WTC11 (cell line): ENCODE measurements at regions not wholly inside any gene's neighbourhood (a gene's known extent, or its start where the extent isn't known, plus 50 kb on each side); places are given as distances from the start of the nearest gene placed in this dataset.

Source experiments
- ATAC-seq: fragments of 200-7000 bp; cut with Tn5 transposase; 2 replicates; pipeline ENCODE4 v1.10.0; 2021; ENCODE audit warnings: mild to moderate bottlenecking, moderate library complexity
- CTCF ChIA-PET: fragments of 300-600 bp; sonication (Branson Sonifier 250); formaldehyde crosslinking; loops from one replicate; lab custom pipeline; 2021; ENCODE audit warnings: antibody characterized with exemption; lab: Charles Lee
- POLR2A ChIA-PET: fragments of 350-600 bp; sonication (Branson Sonifier 250); formaldehyde crosslinking; loops from one replicate; lab custom pipeline; 2021; ENCODE audit warnings: antibody characterized with exemption; lab: Charles Lee
- DNase-seq: peaks from one replicate; pipeline ENCODE4 v3.0.0; 2021; ENCODE audit warnings: low spot score
- H3K27ac Mint-ChIP-seq: 2 replicates; pipeline ENCODE4 v1.8.0; 2021; ENCODE audit warnings: mixed read lengths
- H3K27me3 Mint-ChIP-seq: 2 replicates; pipeline ENCODE4 v1.8.0; 2021; ENCODE audit warnings: low read depth, mild to moderate bottlenecking, moderate library complexity, mixed read lengths
- H3K36me3 Mint-ChIP-seq: 2 replicates; pipeline ENCODE4 v1.8.0; 2021; ENCODE audit warnings: mixed read lengths
- H3K4me1 Mint-ChIP-seq: 2 replicates; pipeline ENCODE4 v1.8.0; 2022; ENCODE audit warnings: mixed read lengths
- H3K4me3 Mint-ChIP-seq: 2 replicates; pipeline ENCODE4 v1.8.0; 2021; ENCODE audit warnings: mild to moderate bottlenecking, moderate library complexity, mixed read lengths
- H3K9me3 Mint-ChIP-seq: 2 replicates; pipeline ENCODE4 v1.8.0; 2021; ENCODE audit warnings: mixed read lengths
- FOXJ3 ChIP-seq: sonication (generic); formaldehyde crosslinking; IDR thresholded peaks from 2 replicates; pipeline ENCODE4 v1.9.0; 2021; ENCODE audit warnings: missing genetic modification reagents, mild to moderate bottlenecking, borderline replicate concordance
- FOXK1 ChIP-seq: sonication (generic); formaldehyde crosslinking; IDR thresholded peaks from 2 replicates; pipeline ENCODE4 v1.8.0; 2022; ENCODE audit warnings: mild to moderate bottlenecking, moderate library complexity, missing genetic modification reagents
- FOXP1 ChIP-seq: sonication (generic); formaldehyde crosslinking; IDR thresholded peaks from 2 replicates; pipeline ENCODE4 v1.8.0; 2022; ENCODE audit warnings: missing genetic modification reagents, mild to moderate bottlenecking, moderate library complexity, borderline replicate concordance
- IRF2 ChIP-seq: sonication (generic); formaldehyde crosslinking; IDR thresholded peaks from 2 replicates; pipeline ENCODE4 v1.8.0; 2022; ENCODE audit warnings: low read depth, missing genetic modification reagents, borderline replicate concordance
- NFE2L1 ChIP-seq: sonication (generic); formaldehyde crosslinking; IDR thresholded peaks from 2 replicates; pipeline ENCODE4 v1.8.1; 2023; ENCODE audit warnings: missing genetic modification reagents
- SMAD4 ChIP-seq: sonication (generic); formaldehyde crosslinking; IDR thresholded peaks from 2 replicates; pipeline ENCODE4 v1.8.0; 2022; ENCODE audit warnings: mild to moderate bottlenecking, missing genetic modification reagents
- STAT6 ChIP-seq: sonication (generic); formaldehyde crosslinking; conservative IDR thresholded peaks from 2 replicates; pipeline ENCODE4 v1.8.1; 2023; ENCODE audit warnings: mild to moderate bottlenecking, low read depth, missing genetic modification reagents, moderate library complexity
- ZNF138 ChIP-seq: sonication (generic); formaldehyde crosslinking; conservative IDR thresholded peaks from 2 replicates; pipeline ENCODE4 v1.8.1; 2022; ENCODE audit warnings: mild to moderate bottlenecking, moderate library complexity, missing genetic modification reagents
- ZNF317 ChIP-seq: sonication (generic); formaldehyde crosslinking; IDR thresholded peaks from 2 replicates; pipeline ENCODE4 v1.8.1; 2023; ENCODE audit warnings: low read depth, mild to moderate bottlenecking, moderate library complexity, missing genetic modification reagents, borderline replicate concordance
- ZNF423 ChIP-seq: fragments of 250-450 bp; sonication (Bioruptor Pico); IDR thresholded peaks from 2 replicates; pipeline ENCODE4 v2.1.2; 2022; ENCODE audit warnings: mild to moderate bottlenecking, moderate library complexity
- ZNF671 ChIP-seq: fragments of 250-450 bp; sonication (Bioruptor Pico); IDR thresholded peaks from 2 replicates; pipeline ENCODE4 v1.8.0; 2021; ENCODE audit warnings: mild to moderate bottlenecking
- TF ChIP-seq, protein P1 (sequence below): sonication (generic); formaldehyde crosslinking; IDR thresholded peaks from 2 replicates; pipeline ENCODE4 v1.8.1; 2023; ENCODE audit warnings: mild to moderate bottlenecking, moderate library complexity, missing genetic modification reagents
- TF ChIP-seq, protein P2 (sequence below): fragments of 250-450 bp; sonication (Bioruptor Pico); IDR thresholded peaks from 2 replicates; pipeline ENCODE4 v1.8.0; 2021; ENCODE audit warnings: mild to moderate bottlenecking
- TF ChIP-seq, protein P3 (sequence below): fragments of 250-450 bp; sonication (Bioruptor Pico); IDR thresholded peaks from 2 replicates; pipeline ENCODE4 v1.9.0; 2021; ENCODE audit warnings: mild to moderate bottlenecking
- TF ChIP-seq, protein P4 (sequence below): fragments of 250-450 bp; sonication (Bioruptor Pico); IDR thresholded peaks from 2 replicates; pipeline ENCODE4 v1.9.0; 2021; ENCODE audit warnings: mild to moderate bottlenecking, borderline replicate concordance

DNA sequence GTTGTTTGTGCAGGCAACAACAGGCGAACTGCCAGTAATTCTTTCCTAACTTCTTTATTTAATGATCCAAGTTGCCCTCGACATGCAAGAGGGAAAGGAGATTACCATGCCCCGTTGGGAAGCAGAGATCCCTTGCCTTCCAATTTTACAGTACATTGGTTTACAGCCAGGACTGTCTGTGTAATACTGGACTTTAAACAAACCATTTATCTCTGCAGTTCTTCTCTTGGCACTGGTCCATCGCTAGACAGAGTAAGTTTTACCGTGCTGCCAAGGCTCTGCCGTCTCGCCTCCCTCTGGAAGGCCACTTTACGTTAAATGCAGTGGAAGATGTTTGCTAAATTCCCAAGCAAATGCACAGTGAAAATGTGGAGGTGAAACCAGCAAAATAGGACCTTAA lies 660.3 kb upstream of the PRKX start:
- TF ChIP-seq STAT6 (CRISPR knock-in tag) (no peak), ZNF317 (CRISPR knock-in tag) (0 out of 2 replicates have a peak, but pooled peaks have one; percentile 28)
- TF ChIP-seq, all 79 proteins: peak for 1
- H3K27ac Mint-ChIP-seq: no peak overlapping the region
- no peaks in the 10 kb centered on the region for H3K27me3 Mint-ChIP-seq
- H3K4me1 Mint-ChIP-seq: peaks cover 2% of the 10 kb centered on the region
- no peak for ATAC-seq
- POLR2A ChIA-PET: no interaction called here
- no peak for DNase-seq
- peaks cover 9% of the 10 kb centered on the region for H3K36me3 Mint-ChIP-seq
- peaks cover 16% of the 10 kb centered on the region for H3K9me3 Mint-ChIP-seq
- CTCF ChIA-PET: no interaction called here
- H3K4me3 Mint-ChIP-seq: no peak overlapping the region

GRCh38 chrX:4358577-4358976 lies 645.1 kb upstream of the PRKX start:
- Mint-ChIP-seq H3K36me3 (no peaks in the 10 kb centered on the region), H3K27ac (no peak overlapping the region), H3K4me3 (no peak overlapping the region), H3K4me1 (peaks cover 6% of the 10 kb centered on the region; the same call in 1 of the 2 replicates), H3K9me3 (no peaks in the 10 kb centered on the region), H3K27me3 (no peaks in the 10 kb centered on the region)
- TF ChIP-seq ZNF423 (CRISPR knock-in tag): no peak
- no peak for TF ChIP-seq SMAD4 (CRISPR knock-in tag)
- ATAC-seq: no peak
- ChIA-PET CTCF (no interaction called here), POLR2A (no interaction called here)
- DNase-seq: no peak

DNA sequence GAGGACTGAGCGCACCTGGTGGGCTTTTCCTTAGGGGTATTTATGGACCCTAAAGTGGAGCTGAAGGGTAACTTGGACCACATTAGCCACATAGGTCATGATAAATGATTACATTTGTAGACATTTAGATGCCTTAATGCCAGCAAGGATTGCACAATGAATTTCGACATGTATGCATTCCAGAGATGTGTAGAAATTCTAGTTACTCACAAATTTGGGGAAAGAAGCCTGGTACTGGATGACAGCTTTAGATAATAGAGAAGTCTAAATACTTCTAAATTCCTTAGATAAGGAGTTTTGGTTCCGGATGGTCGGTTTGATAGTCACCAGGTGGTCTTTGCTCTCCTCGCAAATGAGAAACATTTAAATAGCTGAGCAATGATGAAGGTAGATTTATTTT lies 609.5 kb upstream of the PRKX start:
- Mint-ChIP-seq H3K9me3 (peaks cover 8% of the 10 kb centered on the region; the same call in 1 of the 2 replicates), H3K36me3 (peaks cover 4% of the 10 kb centered on the region), H3K4me1 (peaks cover 19% of the 10 kb centered on the region)
- DNase-seq: no peak
- TF ChIP-seq, protein P1, sequence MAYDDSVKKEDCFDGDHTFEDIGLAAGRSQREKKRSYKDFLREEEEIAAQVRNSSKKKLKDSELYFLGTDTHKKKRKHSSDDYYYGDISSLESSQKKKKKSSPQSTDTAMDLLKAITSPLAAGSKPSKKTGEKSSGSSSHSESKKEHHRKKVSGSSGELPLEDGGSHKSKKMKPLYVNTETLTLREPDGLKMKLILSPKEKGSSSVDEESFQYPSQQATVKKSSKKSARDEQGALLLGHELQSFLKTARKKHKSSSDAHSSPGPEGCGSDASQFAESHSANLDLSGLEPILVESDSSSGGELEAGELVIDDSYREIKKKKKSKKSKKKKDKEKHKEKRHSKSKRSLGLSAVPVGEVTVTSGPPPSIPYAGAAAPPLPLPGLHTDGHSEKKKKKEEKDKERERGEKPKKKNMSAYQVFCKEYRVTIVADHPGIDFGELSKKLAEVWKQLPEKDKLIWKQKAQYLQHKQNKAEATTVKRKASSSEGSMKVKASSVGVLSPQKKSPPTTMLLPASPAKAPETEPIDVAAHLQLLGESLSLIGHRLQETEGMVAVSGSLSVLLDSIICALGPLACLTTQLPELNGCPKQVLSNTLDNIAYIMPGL: no peak
- TF ChIP-seq, protein P2, sequence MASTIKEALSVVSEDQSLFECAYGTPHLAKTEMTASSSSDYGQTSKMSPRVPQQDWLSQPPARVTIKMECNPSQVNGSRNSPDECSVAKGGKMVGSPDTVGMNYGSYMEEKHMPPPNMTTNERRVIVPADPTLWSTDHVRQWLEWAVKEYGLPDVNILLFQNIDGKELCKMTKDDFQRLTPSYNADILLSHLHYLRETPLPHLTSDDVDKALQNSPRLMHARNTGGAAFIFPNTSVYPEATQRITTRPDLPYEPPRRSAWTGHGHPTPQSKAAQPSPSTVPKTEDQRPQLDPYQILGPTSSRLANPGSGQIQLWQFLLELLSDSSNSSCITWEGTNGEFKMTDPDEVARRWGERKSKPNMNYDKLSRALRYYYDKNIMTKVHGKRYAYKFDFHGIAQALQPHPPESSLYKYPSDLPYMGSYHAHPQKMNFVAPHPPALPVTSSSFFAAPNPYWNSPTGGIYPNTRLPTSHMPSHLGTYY (CRISPR knock-in tag): no peak
- no peak for TF ChIP-seq FOXP1 (CRISPR knock-in tag)
- TF ChIP-seq, protein P3, sequence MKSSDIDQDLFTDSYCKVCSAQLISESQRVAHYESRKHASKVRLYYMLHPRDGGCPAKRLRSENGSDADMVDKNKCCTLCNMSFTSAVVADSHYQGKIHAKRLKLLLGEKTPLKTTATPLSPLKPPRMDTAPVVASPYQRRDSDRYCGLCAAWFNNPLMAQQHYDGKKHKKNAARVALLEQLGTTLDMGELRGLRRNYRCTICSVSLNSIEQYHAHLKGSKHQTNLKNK (CRISPR knock-in tag): no peak
- no peak for TF ChIP-seq ZNF671
- TF ChIP-seq ZNF138 (CRISPR knock-in tag): no peak
- no peak for TF ChIP-seq IRF2 (CRISPR knock-in tag)
- TF ChIP-seq, protein P4, sequence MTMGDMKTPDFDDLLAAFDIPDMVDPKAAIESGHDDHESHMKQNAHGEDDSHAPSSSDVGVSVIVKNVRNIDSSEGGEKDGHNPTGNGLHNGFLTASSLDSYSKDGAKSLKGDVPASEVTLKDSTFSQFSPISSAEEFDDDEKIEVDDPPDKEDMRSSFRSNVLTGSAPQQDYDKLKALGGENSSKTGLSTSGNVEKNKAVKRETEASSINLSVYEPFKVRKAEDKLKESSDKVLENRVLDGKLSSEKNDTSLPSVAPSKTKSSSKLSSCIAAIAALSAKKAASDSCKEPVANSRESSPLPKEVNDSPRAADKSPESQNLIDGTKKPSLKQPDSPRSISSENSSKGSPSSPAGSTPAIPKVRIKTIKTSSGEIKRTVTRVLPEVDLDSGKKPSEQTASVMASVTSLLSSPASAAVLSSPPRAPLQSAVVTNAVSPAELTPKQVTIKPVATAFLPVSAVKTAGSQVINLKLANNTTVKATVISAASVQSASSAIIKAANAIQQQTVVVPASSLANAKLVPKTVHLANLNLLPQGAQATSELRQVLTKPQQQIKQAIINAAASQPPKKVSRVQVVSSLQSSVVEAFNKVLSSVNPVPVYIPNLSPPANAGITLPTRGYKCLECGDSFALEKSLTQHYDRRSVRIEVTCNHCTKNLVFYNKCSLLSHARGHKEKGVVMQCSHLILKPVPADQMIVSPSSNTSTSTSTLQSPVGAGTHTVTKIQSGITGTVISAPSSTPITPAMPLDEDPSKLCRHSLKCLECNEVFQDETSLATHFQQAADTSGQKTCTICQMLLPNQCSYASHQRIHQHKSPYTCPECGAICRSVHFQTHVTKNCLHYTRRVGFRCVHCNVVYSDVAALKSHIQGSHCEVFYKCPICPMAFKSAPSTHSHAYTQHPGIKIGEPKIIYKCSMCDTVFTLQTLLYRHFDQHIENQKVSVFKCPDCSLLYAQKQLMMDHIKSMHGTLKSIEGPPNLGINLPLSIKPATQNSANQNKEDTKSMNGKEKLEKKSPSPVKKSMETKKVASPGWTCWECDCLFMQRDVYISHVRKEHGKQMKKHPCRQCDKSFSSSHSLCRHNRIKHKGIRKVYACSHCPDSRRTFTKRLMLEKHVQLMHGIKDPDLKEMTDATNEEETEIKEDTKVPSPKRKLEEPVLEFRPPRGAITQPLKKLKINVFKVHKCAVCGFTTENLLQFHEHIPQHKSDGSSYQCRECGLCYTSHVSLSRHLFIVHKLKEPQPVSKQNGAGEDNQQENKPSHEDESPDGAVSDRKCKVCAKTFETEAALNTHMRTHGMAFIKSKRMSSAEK (CRISPR knock-in tag): no peak
- TF ChIP-seq NFE2L1 (CRISPR knock-in tag): no peak
- TF ChIP-seq ZNF317 (CRISPR knock-in tag): no peak
- no peak for TF ChIP-seq SMAD4 (CRISPR knock-in tag)
- TF ChIP-seq FOXJ3 (CRISPR knock-in tag): no peak
- no peak for TF ChIP-seq FOXK1
- TF ChIP-seq, all 79 proteins: peak for 0
- Mint-ChIP-seq H3K4me3 (no peak overlapping the region), H3K27me3 (no peaks in the 10 kb centered on the region), H3K27ac (no peak overlapping the region)
- no peak for ATAC-seq
- POLR2A ChIA-PET: no interaction called here
- CTCF ChIA-PET: no interaction called here
